ENCODE measurements at regions not wholly inside any gene's neighbourhood (a gene's known extent, or its start where the extent isn't known, plus 50 kb on each side); places are given as distances from the start of the nearest gene placed in this dataset.

GRCh38 chr13:67369895-67370660 lies 139.9 kb upstream of the PCDH9 start:
- TF ChIP-seq POLR2A (IDR thresholded peaks at IDR 0.05) (no peak), CTCF (IDR thresholded peaks at IDR 0.05) (no peak)

All from upper lobe of left lung (tissue), 4 donors.